GM21390 (cell line): ENCODE measurements at regions not wholly inside any gene's neighbourhood (a gene's known extent, or its start where the extent isn't known, plus 50 kb on each side); places are given as distances from the start of the nearest gene placed in this dataset.

ENCODE experiments used
- ATAC-seq: cut with Tn5 transposase; IDR thresholded peaks from one replicate; pipeline ENCODE4 v1.9.1; 2021; ENCODE audit not compliant: unreplicated experiment

DNA sequence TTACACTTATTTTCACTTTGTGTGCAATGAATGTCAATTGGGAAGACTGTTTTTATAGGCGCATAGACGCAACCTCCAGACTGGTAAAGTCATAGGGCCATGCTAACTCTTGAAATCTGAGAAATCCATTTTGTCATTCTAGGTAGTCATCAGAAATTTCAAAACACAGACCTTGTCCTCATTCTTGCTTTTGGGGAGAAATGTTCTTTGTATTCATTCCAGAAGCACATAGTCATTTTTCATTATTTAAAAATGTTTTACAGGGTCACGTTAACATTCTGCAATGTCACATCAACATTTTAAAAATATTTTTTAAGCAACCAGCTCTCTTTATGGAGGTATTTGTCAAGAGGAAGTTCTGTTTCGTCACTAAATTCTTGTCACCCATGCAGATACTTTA is 898.4 kb downstream of the PDCD6IP start:
- no peak for ATAC-seq

- ATAC-seq, result no peak
Measured at GRCh38 chr3:34703053-34703452, 904.6 kb downstream of the PDCD6IP start.

DNA sequence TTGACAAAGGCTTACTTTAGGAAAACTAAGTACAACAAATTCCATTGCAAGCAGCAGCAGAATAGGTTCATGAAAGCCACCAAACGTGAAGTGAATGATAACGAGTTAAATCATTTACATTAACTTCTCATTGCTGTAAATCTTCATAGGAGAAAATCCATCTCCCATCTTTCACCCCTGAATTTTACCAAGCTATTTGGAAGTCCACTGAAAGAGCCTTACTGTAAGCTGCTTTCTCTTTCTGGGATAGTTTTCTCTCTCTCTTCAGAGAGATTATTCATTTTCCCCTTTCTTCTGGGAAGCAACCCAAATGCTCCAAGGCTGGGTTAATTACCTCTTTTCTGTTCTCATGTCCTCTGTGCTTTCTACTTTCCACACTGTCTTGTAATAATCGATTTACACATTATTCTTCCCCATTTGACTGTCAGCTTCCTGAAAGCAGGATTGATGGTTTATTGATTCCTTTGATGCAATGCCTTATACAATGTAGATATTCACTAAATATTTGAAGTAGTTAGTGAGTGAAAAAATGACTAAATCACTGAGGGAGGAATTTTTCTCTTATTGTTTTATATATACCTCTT is 914.3 kb upstream of the ARPP21 start:
- ATAC-seq, result no peak

DNA sequence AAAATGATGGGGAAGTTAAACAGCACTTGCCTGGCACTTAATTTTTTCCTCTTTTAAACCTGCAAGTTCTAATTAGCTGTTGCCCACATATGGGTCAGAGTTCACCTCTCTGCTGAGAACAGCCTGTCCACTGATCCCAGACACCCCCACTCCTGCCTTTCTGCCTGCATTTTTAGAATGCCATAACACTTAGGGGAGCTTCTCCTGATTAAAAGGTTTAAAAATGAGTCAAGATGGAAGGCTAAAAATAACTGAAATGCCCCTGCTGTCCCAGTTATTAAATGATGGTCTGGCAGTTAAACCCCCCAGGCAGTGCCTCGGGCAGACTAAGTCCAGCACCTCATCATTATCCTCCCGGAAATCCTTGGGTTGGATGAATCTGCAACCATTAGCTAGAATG is 913.6 kb upstream of the ARPP21 start:
- no peak for ATAC-seq

- no peak for ATAC-seq
Measured at GRCh38 chr3:34727700-34728099, 911.6 kb upstream of the ARPP21 start.

GRCh38 chr3:34742151-34742550 is 897.2 kb upstream of the ARPP21 start:
- ATAC-seq, result no peak

GRCh38 chr3:34758630-34759261 is 880.6 kb upstream of the ARPP21 start:
- ATAC-seq, result no peak

GRCh38 chr3:34777386-34777785 is 861.9 kb upstream of the ARPP21 start:
- no peak for ATAC-seq

- ATAC-seq, result no peak
Measured at GRCh38 chr3:34779092-34779491, 860.2 kb upstream of the ARPP21 start.

GRCh38 chr3:34780294-34780693 is 859.0 kb upstream of the ARPP21 start:
- ATAC-seq, result no peak

- ATAC-seq, result no peak
Measured at GRCh38 chr3:34780973-34781372, 858.4 kb upstream of the ARPP21 start.

- ATAC-seq, result no peak
Measured at GRCh38 chr3:34782871-34783270, 856.5 kb upstream of the ARPP21 start.

GRCh38 chr3:34783876-34784275 is 855.4 kb upstream of the ARPP21 start:
- ATAC-seq, result no peak

- no peak for ATAC-seq
Measured at GRCh38 chr3:34793057-34793456, 846.3 kb upstream of the ARPP21 start.

DNA sequence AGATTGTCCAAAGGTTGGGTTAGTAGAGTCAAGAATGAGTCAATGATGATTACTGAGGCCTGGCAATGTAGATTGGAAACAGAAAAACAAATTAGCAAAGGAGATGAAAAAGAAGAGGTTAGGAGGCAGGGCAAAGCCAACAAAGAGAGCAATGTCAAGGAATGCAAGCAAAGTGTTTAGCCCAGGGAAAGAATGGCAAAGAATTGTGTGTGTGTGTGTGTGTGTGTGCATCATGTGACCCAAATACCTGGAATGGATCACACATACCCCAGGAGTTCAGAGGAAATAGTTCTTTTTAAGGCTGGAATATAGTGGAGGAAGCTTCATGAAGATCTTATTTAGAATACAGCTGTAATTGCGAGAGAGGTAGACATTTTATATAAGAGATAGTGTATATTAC is 831.7 kb upstream of the ARPP21 start:
- no peak for ATAC-seq

- no peak for ATAC-seq
Measured at GRCh38 chr3:34808287-34808686, 831.0 kb upstream of the ARPP21 start.

DNA sequence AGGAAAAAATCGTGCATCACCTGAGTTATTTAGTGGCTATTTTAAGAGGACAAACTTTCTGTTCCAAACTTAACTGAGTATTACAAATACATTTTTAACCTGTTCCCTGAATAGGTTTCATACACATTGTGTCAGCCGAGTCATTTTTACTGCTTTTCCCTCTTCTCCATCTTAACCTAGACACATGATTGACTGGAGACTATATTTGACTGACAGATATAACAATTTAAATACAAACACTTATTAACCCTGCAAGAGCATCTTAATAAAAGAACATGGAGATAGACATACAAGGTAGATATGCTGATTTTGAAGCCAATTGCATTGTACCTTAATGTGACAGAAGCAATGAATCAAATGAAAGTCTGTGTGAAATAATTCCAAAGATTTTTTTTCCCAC is 810.5 kb upstream of the ARPP21 start:
- no peak for ATAC-seq

DNA sequence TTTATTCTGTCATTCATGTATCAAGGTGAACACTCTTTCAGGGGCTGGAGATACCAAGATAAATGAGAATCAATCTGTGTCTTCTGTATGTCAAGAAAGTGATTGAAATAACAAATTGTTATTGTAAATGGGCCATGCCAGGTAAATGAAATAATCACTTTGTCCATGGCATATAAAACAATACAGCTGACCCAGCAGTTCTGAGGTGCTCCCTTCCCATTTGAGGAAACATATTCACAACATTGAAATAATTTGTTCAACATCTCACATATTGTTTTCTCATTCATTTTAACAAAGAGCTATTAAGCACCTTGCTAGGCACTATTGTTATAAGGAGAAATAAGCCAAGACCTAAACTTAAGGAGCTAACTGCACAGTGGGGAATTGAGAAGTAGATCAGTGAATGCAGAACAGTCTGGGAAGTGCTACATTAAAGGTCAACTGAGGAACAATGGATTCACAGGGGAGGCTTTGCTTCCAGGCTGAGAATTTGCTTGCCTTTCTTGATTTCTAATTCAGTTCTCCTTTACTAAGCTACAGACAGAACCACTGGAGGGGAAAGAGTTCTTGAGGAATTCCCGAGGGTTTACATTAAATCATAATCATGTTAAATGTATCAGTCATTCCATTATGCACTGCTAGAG is 806.3 kb upstream of the ARPP21 start:
- no peak for ATAC-seq

GRCh38 chr3:34837848-34838741 is 801.2 kb upstream of the ARPP21 start:
- no peak for ATAC-seq

DNA sequence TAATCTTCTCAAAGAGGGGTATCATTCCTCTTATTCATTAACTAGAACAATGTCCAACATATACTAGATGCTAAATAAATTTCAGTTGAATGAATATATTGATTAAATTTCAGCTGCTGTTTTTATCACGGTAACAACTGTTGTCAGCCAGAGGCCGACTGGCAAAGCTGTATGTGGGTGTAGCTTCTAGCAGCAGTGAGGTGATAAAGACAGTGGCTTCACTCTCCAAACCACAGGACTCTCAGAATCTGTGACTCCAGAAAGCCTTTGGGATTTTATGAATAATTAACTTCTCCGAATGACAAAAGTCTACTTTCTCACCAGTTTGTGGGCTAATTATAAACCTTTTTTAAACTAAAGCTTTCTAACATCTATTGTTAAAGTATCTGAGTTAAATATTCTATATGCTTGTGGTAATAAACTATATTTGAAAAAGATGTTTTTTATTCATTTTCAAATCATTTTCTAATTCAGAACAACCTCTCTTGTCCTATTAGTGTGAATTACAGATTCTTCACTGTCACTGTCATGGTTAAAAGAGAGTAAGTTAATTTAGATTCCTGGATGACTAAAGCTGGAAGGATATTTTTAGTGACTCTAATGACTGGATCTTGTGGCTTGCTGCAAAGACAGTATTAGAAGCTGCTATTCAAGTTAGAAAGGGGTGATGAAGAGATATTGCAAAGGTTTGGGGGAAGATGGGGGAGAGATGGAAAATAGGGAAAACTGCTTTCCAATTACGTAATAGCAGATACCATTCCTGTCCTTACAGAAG is 796.4 kb upstream of the ARPP21 start:
- ATAC-seq, result no peak

DNA sequence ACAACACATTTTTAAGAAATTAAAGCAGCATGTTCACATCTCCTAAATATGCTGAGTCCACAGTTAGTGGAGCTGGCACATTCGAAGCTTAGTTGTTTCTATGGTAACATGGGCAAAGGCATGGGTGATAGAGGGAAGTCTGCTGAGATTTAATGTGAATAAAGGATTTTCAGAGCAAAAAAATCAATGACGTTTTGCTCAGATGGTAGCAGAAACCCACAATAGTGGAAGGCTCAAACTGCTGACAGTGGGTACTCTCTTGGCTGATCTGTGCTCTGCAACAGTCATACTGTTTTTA is 795.1 kb upstream of the ARPP21 start:
- ATAC-seq, result no peak
